PC-3 (cell line): ENCODE measurements at regions not wholly inside any gene's neighbourhood (a gene's known extent, or its start where the extent isn't known, plus 50 kb on each side); places are given as distances from the start of the nearest gene placed in this dataset.

ENCODE experiments used
- ATAC-seq: fragments of 200-7000 bp; cut with Tn5 transposase; 2 replicates; pipeline ENCODE4 v1.9.1; 2020; ENCODE audit warnings: mild to moderate bottlenecking, moderate library complexity
- BruUV-seq: library from RNA; stranded (reverse); fragments of 400-500 nt; replicated peaks from 2 replicates; lab custom pipeline; 2021; lab: Mats Ljungman, UMichigan
- CTCF ChIA-PET: fragments of 300-600 bp; sonication (Branson Sonifier 250); formaldehyde crosslinking; loops from one replicate; lab custom pipeline; 2022; ENCODE audit warnings: antibody characterized with exemption; lab: Charles Lee
- POLR2A ChIA-PET: fragments of 300-600 bp; sonication (Branson Sonifier 250); formaldehyde crosslinking; loops from one replicate; lab custom pipeline; 2022; ENCODE audit warnings: antibody characterized with exemption; ENCODE audit not compliant: unreplicated experiment; lab: Charles Lee
- DNase-seq: peaks from one replicate; pipeline ENCODE4 v3.0.0-alpha.2; 2015
- H2AFZ ChIP-seq: fragments of 300-600 bp; sonication (generic); 2 replicates; pipeline ENCODE4 v1.6.0; 2016; ENCODE audit warnings: antibody characterized with exemption, low read length
- H3F3A ChIP-seq: fragments of 300-600 bp; sonication (generic); one replicate; pipeline ENCODE4 v1.6.0; 2017; ENCODE audit warnings: antibody characterized with exemption, low read length, control low read depth, mild to moderate bottlenecking; ENCODE audit not compliant: unreplicated experiment
- H3K27ac ChIP-seq: fragments of 300-600 bp; sonication (generic); 2 replicates; pipeline ENCODE4 v1.5.1; 2016; ENCODE audit warnings: mild to moderate bottlenecking, low read length
- H3K27me3 ChIP-seq: fragments of 300-600 bp; sonication (generic); 2 replicates; pipeline ENCODE4 v1.6.1; 2016; ENCODE audit warnings: low read length, mixed read lengths
- H3K36me3 ChIP-seq: fragments of 300-600 bp; sonication (generic); 2 replicates; pipeline ENCODE4 v1.6.1; 2016; ENCODE audit warnings: low read depth, mixed run types, low read length, mixed read lengths
- H3K4me1 ChIP-seq: fragments of 300-600 bp; sonication (generic); 2 replicates; pipeline ENCODE4 v1.5.1; 2016; ENCODE audit warnings: low read length; ENCODE audit not compliant: insufficient read depth
- H3K4me2 ChIP-seq: fragments of 300-600 bp; sonication (generic); 2 replicates; pipeline ENCODE4 v1.6.0; 2016; ENCODE audit warnings: low read length
- H3K4me3 ChIP-seq: fragments of 300-600 bp; sonication (generic); 2 replicates; pipeline ENCODE4 v1.5.1; 2016; ENCODE audit warnings: mild to moderate bottlenecking, low read length, mixed read lengths
- H3K79me2 ChIP-seq: fragments of 300-600 bp; sonication (generic); 2 replicates; pipeline ENCODE4 v1.6.1; 2017; ENCODE audit warnings: low read length, mixed read lengths
- H3K9ac ChIP-seq: fragments of 300-600 bp; sonication (generic); 2 replicates; pipeline ENCODE4 v1.6.0; 2016; ENCODE audit warnings: mild to moderate bottlenecking, low read length
- H3K9me2 ChIP-seq: fragments of 300-600 bp; sonication (generic); replicated peaks from 2 replicates; pipeline ENCODE4 v1.6.1; 2016; ENCODE audit warnings: mixed run types, low read length, mixed read lengths
- H3K9me3 ChIP-seq: fragments of 300-600 bp; sonication (generic); 2 replicates; pipeline ENCODE4 v1.6.1; 2016; ENCODE audit warnings: low read length, mixed read lengths
- H4K20me1 ChIP-seq: fragments of 300-600 bp; sonication (generic); 2 replicates; pipeline ENCODE4 v1.6.1; 2016; ENCODE audit warnings: low read length, mixed read lengths
- CTCF ChIP-seq: fragments of 300-600 bp; sonication (generic); conservative IDR thresholded peaks from 2 replicates; pipeline ENCODE4 v1.5.1; 2017; ENCODE audit warnings: antibody characterized with exemption, low read depth, mild to moderate bottlenecking, low read length
- EZH2 ChIP-seq: fragments of 300-600 bp; sonication (generic); IDR thresholded peaks from one replicate; pipeline ENCODE4 v1.6.1; 2017; ENCODE audit warnings: antibody characterized with exemption, mild to moderate bottlenecking, low read length; ENCODE audit not compliant: unreplicated experiment
- EZH2phosphoT487 ChIP-seq: fragments of 300-600 bp; sonication (generic); IDR thresholded peaks from 2 replicates; pipeline ENCODE4 v1.6.1; 2018; ENCODE audit warnings: mild to moderate bottlenecking, antibody characterized with exemption, low read length, borderline replicate concordance
- intact Hi-C: fragments of 100-400 bp; cut with micrococcal nuclease; formaldehyde crosslinking; loops from 2 replicates; pipeline ENCODE4 v1.9.0; 2023

- H3K9ac ChIP-seq = no peak overlapping the region
- H4K20me1 ChIP-seq = no peaks in the 10 kb centered on the region
- no peak overlapping the region for H2AFZ ChIP-seq
- POLR2A ChIA-PET = no interaction called here
- no peak overlapping the region for H3K4me2 ChIP-seq
- CTCF ChIA-PET = no interaction called here
- H3K9me2 ChIP-seq = no peaks in the 10 kb centered on the region
- no peaks in the 10 kb centered on the region for H3K27me3 ChIP-seq
- no peak overlapping the region for H3K27ac ChIP-seq
- H3K79me2 ChIP-seq = no peaks in the 10 kb centered on the region
- H3K4me3 ChIP-seq = no peak overlapping the region
- no peaks in the 10 kb centered on the region for H3F3A ChIP-seq
- DNase-seq = no peak
- intact Hi-C loops = loop anchor here (5.0 kb wide), 2 partner anchors 82 to 97 kb away; no protein-coding TSS in a partner anchor
- H3K4me1 ChIP-seq = peaks cover 10% of the 10 kb centered on the region
- no peaks in the 10 kb centered on the region for H3K36me3 ChIP-seq
- no TSS peak for BruUV-seq
- TF ChIP-seq EZH2 (no peak), CTCF (no peak), EZH2phosphoT487 (no peak)
- no peaks in the 10 kb centered on the region for H3K9me3 ChIP-seq
- ATAC-seq = no peak
These were observed 101.3 kb upstream of the ID2 start for GRCh38 chr2:8580316-8581233.

- no peaks in the 10 kb centered on the region for H3K79me2 ChIP-seq
- intact Hi-C loops = loop anchor here (5.0 kb wide), 2 partner anchors 81 to 96 kb away; no protein-coding TSS in a partner anchor
- ChIA-PET CTCF (no interaction called here), POLR2A (no interaction called here)
- no peak overlapping the region for H3K27ac ChIP-seq
- ATAC-seq = no peak
- TF ChIP-seq EZH2 = no peak
- TF ChIP-seq CTCF = no peak
- TF ChIP-seq EZH2phosphoT487 = no peak
- H3K9me2 ChIP-seq = no peaks in the 10 kb centered on the region
- H3K9ac ChIP-seq = no peak overlapping the region
- no peaks in the 10 kb centered on the region for H4K20me1 ChIP-seq
- no TSS peak for BruUV-seq
- H3K9me3 ChIP-seq = no peaks in the 10 kb centered on the region
- H3K4me1 ChIP-seq = peaks cover 10% of the 10 kb centered on the region
- H3K27me3 ChIP-seq = no peaks in the 10 kb centered on the region
- H3K4me2 ChIP-seq = no peak overlapping the region
- H3F3A ChIP-seq = no peaks in the 10 kb centered on the region
- H3K36me3 ChIP-seq = no peaks in the 10 kb centered on the region
- no peak overlapping the region for H3K4me3 ChIP-seq
- H2AFZ ChIP-seq = no peak overlapping the region
- no peak for DNase-seq
These were observed 100.7 kb upstream of the ID2 start for GRCh38 chr2:8581234-8581561.

- ATAC-seq = no peak
These were observed 100.2 kb upstream of the ID2 start for GRCh38 chr2:8581601-8582041.

More at GRCh38 chr2:8581601-8582041, 100.2 kb upstream of the ID2 start:
- no peak for DNase-seq
- Histone ChIP-seq H3K9ac (no peak overlapping the region), H3F3A (no peaks in the 10 kb centered on the region), H3K4me1 (peaks cover 10% of the 10 kb centered on the region), H3K27ac (no peak overlapping the region), H2AFZ (no peak overlapping the region), H3K27me3 (no peaks in the 10 kb centered on the region), H4K20me1 (no peaks in the 10 kb centered on the region), H3K9me3 (no peaks in the 10 kb centered on the region), H3K79me2 (no peaks in the 10 kb centered on the region), H3K36me3 (no peaks in the 10 kb centered on the region), H3K4me3 (no peak overlapping the region), H3K4me2 (no peak overlapping the region), H3K9me2 (no peaks in the 10 kb centered on the region)
- no TSS peak for BruUV-seq
- CTCF ChIA-PET = no interaction called here
- intact Hi-C loops = loop anchor here (5.0 kb wide), 2 partner anchors 81 to 96 kb away; no protein-coding TSS in a partner anchor
- POLR2A ChIA-PET = no interaction called here
- TF ChIP-seq EZH2 = no peak
- no peak for TF ChIP-seq CTCF
- no peak for TF ChIP-seq EZH2phosphoT487
